GM13976 (cell line): ENCODE measurements at regions not wholly inside any gene's neighbourhood (a gene's known extent, or its start where the extent isn't known, plus 50 kb on each side); places are given as distances from the start of the nearest gene placed in this dataset.

Experiments
- DNase-seq: peaks from one replicate; pipeline ENCODE4 v3.0.0; 2012; ENCODE audit warnings: low spot score
- CTCF ChIP-seq: IDR thresholded peaks from 2 replicates; pipeline ENCODE4 v1.5.1; 2012; ENCODE audit warnings: borderline replicate concordance, mild to moderate bottlenecking; ENCODE audit not compliant: insufficient read depth; ENCODE audit errors: extremely low read depth, missing control alignments, control extremely low read depth
- in situ Hi-C: fragments of 300-500 bp; cut with MboI; formaldehyde crosslinking; loops from one replicate; pipeline ENCODE4 v1.12.0; 2022; ENCODE audit warnings: low sequenced_read_pairs, mixed read lengths, inconsistent platforms; ENCODE audit not compliant: unreplicated experiment

GRCh38 chr4:112897543-112897942 lies 151.9 kb upstream of the ANK2 start:
- no peak for DNase-seq
- in situ Hi-C loops: no loop called here
- TF ChIP-seq CTCF: no peak

- no peak for DNase-seq
- no peak for TF ChIP-seq CTCF
- in situ Hi-C loops: no loop called here
These were observed 150.9 kb upstream of the ANK2 start for GRCh38 chr4:112898357-112899141.

GRCh38 chr4:112900416-112900815 lies 149.0 kb upstream of the ANK2 start:
- TF ChIP-seq CTCF: no peak
- DNase-seq: no peak

GRCh38 chr4:112901962-112902411 lies 147.5 kb upstream of the ANK2 start:
- no peak for DNase-seq
- in situ Hi-C loops: no loop called here
- TF ChIP-seq CTCF: no peak

More at GRCh38 chr4:112900416-112900815, 149.0 kb upstream of the ANK2 start:
- in situ Hi-C loops: no loop called here

GRCh38 chr4:112905728-112906127 lies 143.7 kb upstream of the ANK2 start:
- in situ Hi-C loops: no loop called here
- DNase-seq: no peak
- TF ChIP-seq CTCF: no peak

GRCh38 chr4:112908511-112908910 lies 140.9 kb upstream of the ANK2 start:
- DNase-seq: no peak
- in situ Hi-C loops: no loop called here

More at GRCh38 chr4:112908511-112908910, 140.9 kb upstream of the ANK2 start:
- no peak for TF ChIP-seq CTCF
